Adipocyte (in vitro differentiated cells): ENCODE measurements at regions not wholly inside any gene's neighbourhood (a gene's known extent, or its start where the extent isn't known, plus 50 kb on each side); places are given as distances from the start of the nearest gene placed in this dataset.

Experiments
- DNase-seq: peaks from one replicate; pipeline ENCODE4 v3.0.0-alpha.2; 2015; ENCODE audit warnings: low read depth
- H3K27me3 ChIP-seq: replicated peaks from 2 replicates; pipeline ENCODE4 v1.7.0; 2013; ENCODE audit warnings: mild to moderate bottlenecking, low read length, moderate library complexity; ENCODE audit not compliant: control insufficient read depth, insufficient read depth
- H3K36me3 ChIP-seq: 2 replicates; pipeline ENCODE4 v1.7.0; 2013; ENCODE audit warnings: low read length, mild to moderate bottlenecking, moderate library complexity; ENCODE audit not compliant: control insufficient read depth, insufficient read depth, severe bottlenecking
- H3K4me1 ChIP-seq: 2 replicates; pipeline ENCODE4 v1.7.0; 2013; ENCODE audit warnings: mild to moderate bottlenecking, low read length, moderate library complexity; ENCODE audit not compliant: control insufficient read depth, insufficient read depth
- H3K4me3 ChIP-seq: 2 replicates; pipeline ENCODE4 v1.7.0; 2013; ENCODE audit warnings: mild to moderate bottlenecking, low read length, moderate library complexity
- H3K9ac ChIP-seq: 2 replicates; pipeline ENCODE4 v1.7.0; 2013; ENCODE audit warnings: mild to moderate bottlenecking, low read length, moderate library complexity
- H3K9me3 ChIP-seq: 2 replicates; pipeline ENCODE4 v1.7.0; 2013; ENCODE audit warnings: mild to moderate bottlenecking, low read length, moderate library complexity; ENCODE audit not compliant: control insufficient read depth

- Histone ChIP-seq H3K9me3 (peaks cover 4% of the 10 kb centered on the region), H3K4me1 (no peaks in the 10 kb centered on the region), H3K27me3 (no peaks in the 10 kb centered on the region), H3K36me3 (no peaks in the 10 kb centered on the region), H3K4me3 (no peak overlapping the region), H3K9ac (no peak overlapping the region)
- no peak for DNase-seq
These were observed 517.7 kb downstream of the TLE1 start for GRCh38 chr9:81171689-81172088.

GRCh38 chr9:81162361-81162760, 527.0 kb downstream of the TLE1 start:
- no peak for DNase-seq
- Histone ChIP-seq H3K4me3 (no peak overlapping the region), H3K4me1 (no peaks in the 10 kb centered on the region)

GRCh38 chr9:81156381-81156780, 533.0 kb downstream of the TLE1 start:
- DNase-seq = no peak
- no peak overlapping the region for H3K4me3 ChIP-seq
- no peaks in the 10 kb centered on the region for H3K36me3 ChIP-seq
- no peaks in the 10 kb centered on the region for H3K27me3 ChIP-seq
- no peaks in the 10 kb centered on the region for H3K9me3 ChIP-seq
- H3K4me1 ChIP-seq = no peaks in the 10 kb centered on the region
- no peak overlapping the region for H3K9ac ChIP-seq

More at GRCh38 chr9:81162361-81162760, 527.0 kb downstream of the TLE1 start:
- H3K36me3 ChIP-seq = no peaks in the 10 kb centered on the region
- no peaks in the 10 kb centered on the region for H3K27me3 ChIP-seq
- H3K9ac ChIP-seq = no peak overlapping the region
- H3K9me3 ChIP-seq = no peaks in the 10 kb centered on the region

- Histone ChIP-seq H3K9ac (no peak overlapping the region), H3K4me1 (no peaks in the 10 kb centered on the region), H3K36me3 (no peaks in the 10 kb centered on the region), H3K27me3 (no peaks in the 10 kb centered on the region), H3K9me3 (peaks cover 12% of the 10 kb centered on the region), H3K4me3 (no peak overlapping the region)
- no peak for DNase-seq
These were observed 539.2 kb downstream of the TLE1 start for GRCh38 chr9:81150016-81150625.

- Histone ChIP-seq H3K4me1 (no peaks in the 10 kb centered on the region), H3K9ac (no peak overlapping the region), H3K27me3 (no peaks in the 10 kb centered on the region), H3K36me3 (no peaks in the 10 kb centered on the region), H3K4me3 (no peak overlapping the region), H3K9me3 (peaks cover 12% of the 10 kb centered on the region)
- DNase-seq = peak; percentile 29
These were observed 542.5 kb downstream of the TLE1 start for GRCh38 chr9:81146684-81147337.

GRCh38 chr9:81146241-81146640, 543.1 kb downstream of the TLE1 start:
- no peaks in the 10 kb centered on the region for H3K36me3 ChIP-seq
- no peaks in the 10 kb centered on the region for H3K27me3 ChIP-seq
- no peak for DNase-seq
- no peak overlapping the region for H3K9ac ChIP-seq
- no peak overlapping the region for H3K4me3 ChIP-seq
- H3K4me1 ChIP-seq = no peaks in the 10 kb centered on the region
- peaks cover 12% of the 10 kb centered on the region for H3K9me3 ChIP-seq

GRCh38 chr9:81145331-81145963, 543.9 kb downstream of the TLE1 start:
- Histone ChIP-seq H3K4me1 (no peaks in the 10 kb centered on the region), H3K27me3 (no peaks in the 10 kb centered on the region), H3K4me3 (no peak overlapping the region), H3K9me3 (peaks cover 12% of the 10 kb centered on the region), H3K9ac (no peak overlapping the region), H3K36me3 (no peaks in the 10 kb centered on the region)
- DNase-seq = no peak

- Histone ChIP-seq H3K9me3 (no peaks in the 10 kb centered on the region), H3K27me3 (no peaks in the 10 kb centered on the region), H3K9ac (no peak overlapping the region), H3K4me3 (no peak overlapping the region), H3K36me3 (no peaks in the 10 kb centered on the region), H3K4me1 (no peaks in the 10 kb centered on the region)
- DNase-seq = no peak
These were observed 547.4 kb downstream of the TLE1 start for GRCh38 chr9:81141961-81142360.

GRCh38 chr9:81137976-81138568, 551.3 kb downstream of the TLE1 start:
- no peaks in the 10 kb centered on the region for H3K36me3 ChIP-seq
- H3K4me1 ChIP-seq = no peaks in the 10 kb centered on the region
- no peak overlapping the region for H3K4me3 ChIP-seq
- H3K9me3 ChIP-seq = no peaks in the 10 kb centered on the region
- H3K27me3 ChIP-seq = no peaks in the 10 kb centered on the region
- H3K9ac ChIP-seq = no peak overlapping the region
- no peak for DNase-seq

GRCh38 chr9:81132796-81133195, 556.6 kb downstream of the TLE1 start:
- Histone ChIP-seq H3K27me3 (no peaks in the 10 kb centered on the region), H3K4me3 (no peak overlapping the region), H3K4me1 (no peaks in the 10 kb centered on the region), H3K9me3 (no peaks in the 10 kb centered on the region), H3K9ac (no peak overlapping the region), H3K36me3 (no peaks in the 10 kb centered on the region)
- no peak for DNase-seq

GRCh38 chr9:81132318-81132717, 557.0 kb downstream of the TLE1 start:
- H3K36me3 ChIP-seq = no peaks in the 10 kb centered on the region
- H3K4me1 ChIP-seq = no peaks in the 10 kb centered on the region
- H3K9me3 ChIP-seq = no peaks in the 10 kb centered on the region
- H3K27me3 ChIP-seq = no peaks in the 10 kb centered on the region
- H3K4me3 ChIP-seq = no peak overlapping the region
- no peak overlapping the region for H3K9ac ChIP-seq
- peak; percentile 26 for DNase-seq
